ENCODE measurements at regions not wholly inside any gene's neighbourhood (a gene's known extent, or its start where the extent isn't known, plus 50 kb on each side); places are given as distances from the start of the nearest gene placed in this dataset.
A peak's percentile ranks its signal among the peaks of the same experiment; 100 is the strongest.
"Not testable (repeated sequence)": the region's sequence is repeated elsewhere in the genome, so short reads cannot be mapped to it uniquely, and the experiment has no call there.

GRCh38 chr10:52390388-52390787 is 76.3 kb downstream of the DKK1 start:
- no peak overlapping the region for H3K4me3 ChIP-seq (replicated peaks; ENCODE audit: low read depth, low read length)
- TF ChIP-seq, protein P1, sequence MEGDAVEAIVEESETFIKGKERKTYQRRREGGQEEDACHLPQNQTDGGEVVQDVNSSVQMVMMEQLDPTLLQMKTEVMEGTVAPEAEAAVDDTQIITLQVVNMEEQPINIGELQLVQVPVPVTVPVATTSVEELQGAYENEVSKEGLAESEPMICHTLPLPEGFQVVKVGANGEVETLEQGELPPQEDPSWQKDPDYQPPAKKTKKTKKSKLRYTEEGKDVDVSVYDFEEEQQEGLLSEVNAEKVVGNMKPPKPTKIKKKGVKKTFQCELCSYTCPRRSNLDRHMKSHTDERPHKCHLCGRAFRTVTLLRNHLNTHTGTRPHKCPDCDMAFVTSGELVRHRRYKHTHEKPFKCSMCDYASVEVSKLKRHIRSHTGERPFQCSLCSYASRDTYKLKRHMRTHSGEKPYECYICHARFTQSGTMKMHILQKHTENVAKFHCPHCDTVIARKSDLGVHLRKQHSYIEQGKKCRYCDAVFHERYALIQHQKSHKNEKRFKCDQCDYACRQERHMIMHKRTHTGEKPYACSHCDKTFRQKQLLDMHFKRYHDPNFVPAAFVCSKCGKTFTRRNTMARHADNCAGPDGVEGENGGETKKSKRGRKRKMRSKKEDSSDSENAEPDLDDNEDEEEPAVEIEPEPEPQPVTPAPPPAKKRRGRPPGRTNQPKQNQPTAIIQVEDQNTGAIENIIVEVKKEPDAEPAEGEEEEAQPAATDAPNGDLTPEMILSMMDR (IDR thresholded peaks at IDR 0.05; ENCODE audit: low read length, missing control alignments) = no peak
- DNase-seq (ENCODE audit: low read depth) = peak; percentile 23

GRCh38 chr10:52391927-52392602 is 78.0 kb downstream of the DKK1 start:
- no peak for DNase-seq (ENCODE audit: low read depth)
- no peak overlapping the region for H3K4me3 ChIP-seq (replicated peaks; ENCODE audit: low read depth, low read length)
- TF ChIP-seq, protein P1 (IDR thresholded peaks at IDR 0.05; ENCODE audit: low read length, missing control alignments) = no peak

- no peak overlapping the region for H3K4me3 ChIP-seq (replicated peaks; ENCODE audit: low read depth, low read length)
- TF ChIP-seq, protein P1 (IDR thresholded peaks at IDR 0.05; ENCODE audit: low read length, missing control alignments) = no peak
- no peak for DNase-seq (ENCODE audit: low read depth)
Measured at GRCh38 chr10:52394246-52394645, 80.2 kb downstream of the DKK1 start.

- DNase-seq (ENCODE audit: low read depth) = peak; percentile 58
Measured at GRCh38 chr10:52400562-52400961, 86.5 kb downstream of the DKK1 start.

GRCh38 chr10:52403801-52404200 is 89.7 kb downstream of the DKK1 start:
- not testable (repeated sequence) for H3K4me3 ChIP-seq (replicated peaks; ENCODE audit: low read depth, low read length); DNase-seq (ENCODE audit: low read depth)

More at GRCh38 chr10:52400562-52400961, 86.5 kb downstream of the DKK1 start:
- H3K4me3 ChIP-seq (replicated peaks; ENCODE audit: low read depth, low read length) = no peak overlapping the region
- TF ChIP-seq, protein P1 (IDR thresholded peaks at IDR 0.05; ENCODE audit: low read length, missing control alignments) = no peak

- TF ChIP-seq, protein P1 (IDR thresholded peaks at IDR 0.05; ENCODE audit: low read length, missing control alignments) = no peak
- H3K4me3 ChIP-seq (replicated peaks; ENCODE audit: low read depth, low read length) = no peak overlapping the region
- DNase-seq (ENCODE audit: low read depth) = no peak
Measured at GRCh38 chr10:52409195-52409594, 95.1 kb downstream of the DKK1 start.

DNA sequence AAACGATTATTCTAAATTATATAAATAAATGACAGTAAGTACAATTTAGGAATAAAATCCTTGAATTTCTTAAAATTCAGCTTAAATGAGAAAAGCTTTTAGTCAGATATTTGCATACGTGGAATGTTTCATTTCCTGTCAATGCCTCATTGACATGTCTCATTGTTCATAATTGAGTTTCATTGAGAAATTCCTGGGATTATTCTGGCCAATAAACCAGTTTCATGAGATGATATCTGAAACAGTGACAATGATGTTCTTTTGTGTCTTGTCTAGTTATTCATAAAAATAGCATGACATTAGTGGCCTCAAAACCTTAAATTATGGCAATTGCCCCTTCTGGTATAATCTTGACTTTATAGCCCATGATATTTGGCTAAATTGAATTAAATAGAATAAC is 95.8 kb downstream of the DKK1 start:
- TF ChIP-seq, protein P1 (IDR thresholded peaks at IDR 0.05; ENCODE audit: low read length, missing control alignments) = no peak
- no peak overlapping the region for H3K4me3 ChIP-seq (replicated peaks; ENCODE audit: low read depth, low read length)
- no peak for DNase-seq (ENCODE audit: low read depth)
